Calu3 (cell line): ENCODE measurements at regions not wholly inside any gene's neighbourhood (a gene's known extent, or its start where the extent isn't known, plus 50 kb on each side); places are given as distances from the start of the nearest gene placed in this dataset.

ENCODE experiments used
- BruUV-seq: library from RNA; stranded (reverse); fragments of 400-500 nt; replicated peaks from 2 replicates; lab custom pipeline; 2021; lab: Mats Ljungman, UMichigan
- CTCF ChIA-PET: fragments of 300-600 bp; sonication (Branson Sonifier 250); formaldehyde crosslinking; loops from one replicate; lab custom pipeline; 2022; ENCODE audit warnings: antibody characterized with exemption; lab: Charles Lee
- DNase-seq: peaks from one replicate; pipeline ENCODE4 v3.0.0; 2022
- H3K27ac Mint-ChIP-seq: one replicate; pipeline ENCODE4 v1.8.0; 2022; ENCODE audit warnings: mixed read lengths; ENCODE audit not compliant: unreplicated experiment
- H3K27me3 Mint-ChIP-seq: one replicate; pipeline ENCODE4 v1.8.0; 2022; ENCODE audit warnings: mixed read lengths; ENCODE audit not compliant: unreplicated experiment
- H3K36me3 Mint-ChIP-seq: one replicate; pipeline ENCODE4 v1.8.0; 2022; ENCODE audit warnings: mild to moderate bottlenecking, moderate library complexity, mixed read lengths; ENCODE audit not compliant: insufficient read depth, unreplicated experiment
- H3K4me1 Mint-ChIP-seq: one replicate; pipeline ENCODE4 v1.8.0; 2022; ENCODE audit warnings: mild to moderate bottlenecking, low read depth, mixed read lengths; ENCODE audit not compliant: unreplicated experiment
- H3K4me3 Mint-ChIP-seq: one replicate; pipeline ENCODE4 v1.8.0; 2022; ENCODE audit warnings: mild to moderate bottlenecking, low read depth, moderate library complexity, mixed read lengths; ENCODE audit not compliant: unreplicated experiment
- H3K9me3 Mint-ChIP-seq: one replicate; pipeline ENCODE4 v1.8.0; 2022; ENCODE audit warnings: low read depth, mixed read lengths; ENCODE audit not compliant: unreplicated experiment
- intact Hi-C: fragments of 100-400 bp; cut with micrococcal nuclease; formaldehyde crosslinking; loops from one replicate; pipeline ENCODE4 v1.10.0; 2022; ENCODE audit not compliant: unreplicated experiment
- TF ChIP-seq, protein P1 (sequence below): fragments of 200-600 bp; IDR thresholded peaks from one replicate; pipeline ENCODE4 v1.8.0; 2022; ENCODE audit warnings: antibody characterized with exemption; ENCODE audit not compliant: unreplicated experiment

DNA sequence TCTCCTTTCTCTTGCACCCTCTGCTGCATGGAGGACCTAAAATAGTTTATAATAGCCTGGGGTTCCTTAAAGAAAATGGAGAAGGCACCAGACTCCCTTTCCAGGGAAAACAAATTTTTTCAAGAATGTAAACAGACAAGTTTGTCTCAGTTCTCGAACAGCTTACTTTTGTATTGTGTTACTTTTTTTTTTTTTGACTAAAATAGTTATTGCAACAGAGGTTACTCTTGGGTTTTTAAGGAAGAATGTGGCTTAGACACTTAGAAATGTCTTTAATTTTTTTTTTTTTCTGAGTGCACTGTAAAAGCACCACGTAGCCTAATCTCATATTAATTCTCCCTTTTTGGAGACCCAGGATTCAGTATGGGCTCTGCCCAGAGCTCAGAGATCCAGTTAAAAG lies 148.7 kb upstream of the CARMIL1 start:
- BruUV-seq, result no TSS peak
- Mint-ChIP-seq H3K9me3 (peaks cover 12% of the 10 kb centered on the region), H3K4me1 (no peaks in the 10 kb centered on the region), H3K36me3 (no peaks in the 10 kb centered on the region), H3K27ac (no peak overlapping the region), H3K4me3 (no peak overlapping the region), H3K27me3 (no peaks in the 10 kb centered on the region)
- intact Hi-C loops, result no loop called here
- TF ChIP-seq, protein P1, sequence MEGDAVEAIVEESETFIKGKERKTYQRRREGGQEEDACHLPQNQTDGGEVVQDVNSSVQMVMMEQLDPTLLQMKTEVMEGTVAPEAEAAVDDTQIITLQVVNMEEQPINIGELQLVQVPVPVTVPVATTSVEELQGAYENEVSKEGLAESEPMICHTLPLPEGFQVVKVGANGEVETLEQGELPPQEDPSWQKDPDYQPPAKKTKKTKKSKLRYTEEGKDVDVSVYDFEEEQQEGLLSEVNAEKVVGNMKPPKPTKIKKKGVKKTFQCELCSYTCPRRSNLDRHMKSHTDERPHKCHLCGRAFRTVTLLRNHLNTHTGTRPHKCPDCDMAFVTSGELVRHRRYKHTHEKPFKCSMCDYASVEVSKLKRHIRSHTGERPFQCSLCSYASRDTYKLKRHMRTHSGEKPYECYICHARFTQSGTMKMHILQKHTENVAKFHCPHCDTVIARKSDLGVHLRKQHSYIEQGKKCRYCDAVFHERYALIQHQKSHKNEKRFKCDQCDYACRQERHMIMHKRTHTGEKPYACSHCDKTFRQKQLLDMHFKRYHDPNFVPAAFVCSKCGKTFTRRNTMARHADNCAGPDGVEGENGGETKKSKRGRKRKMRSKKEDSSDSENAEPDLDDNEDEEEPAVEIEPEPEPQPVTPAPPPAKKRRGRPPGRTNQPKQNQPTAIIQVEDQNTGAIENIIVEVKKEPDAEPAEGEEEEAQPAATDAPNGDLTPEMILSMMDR, result no peak
- no peak for DNase-seq
- CTCF ChIA-PET, result interaction anchor here (0.6 to 1.3 kb wide), 4 partner anchors 8 to 89 kb away, joined by 3 to 4 read pairs (median 3); no protein-coding TSS in a partner anchor

DNA sequence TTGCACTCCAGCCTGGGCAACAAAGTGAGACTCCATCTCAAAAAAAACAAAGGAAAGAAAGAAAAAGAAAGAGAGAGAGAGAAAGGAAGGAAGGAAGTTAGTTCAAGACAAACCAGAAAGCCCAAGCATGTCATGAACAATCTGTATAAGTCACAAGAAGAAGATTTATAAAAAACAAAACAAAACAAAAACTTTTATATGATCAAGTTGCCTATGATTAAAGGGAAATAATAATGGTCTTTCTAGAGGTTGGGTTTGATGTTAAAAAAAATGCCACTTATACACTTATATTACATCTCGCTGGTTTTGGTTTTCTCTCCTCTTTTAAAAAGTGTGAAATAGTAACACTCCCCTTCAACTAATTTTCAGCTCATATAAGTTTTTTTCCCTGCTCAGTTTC lies 146.2 kb upstream of the CARMIL1 start:
- H3K4me1 Mint-ChIP-seq, result peaks cover 8% of the 10 kb centered on the region
- CTCF ChIA-PET, result interaction anchor here (0.6 kb wide), 1 partner anchor 64 kb away, joined by 3 read pairs; no protein-coding TSS in a partner anchor

GRCh38 chr6:25133568-25133967 lies 145.6 kb upstream of the CARMIL1 start:
- no peak for DNase-seq
- BruUV-seq, result no TSS peak
- peaks cover 14% of the 10 kb centered on the region for H3K4me1 Mint-ChIP-seq
- CTCF ChIA-PET, result no interaction called here
- TF ChIP-seq, protein P1, result no peak
- H3K4me3 Mint-ChIP-seq, result no peak overlapping the region
- peaks cover 3% of the 10 kb centered on the region for H3K36me3 Mint-ChIP-seq
- H3K9me3 Mint-ChIP-seq, result peaks cover 7% of the 10 kb centered on the region
- H3K27me3 Mint-ChIP-seq, result no peaks in the 10 kb centered on the region
- no peak overlapping the region for H3K27ac Mint-ChIP-seq
- intact Hi-C loops, result no loop called here

More for the DNA sequence above, 146.2 kb upstream of the CARMIL1 start:
- Mint-ChIP-seq H3K27ac (no peak overlapping the region), H3K36me3 (no peaks in the 10 kb centered on the region), H3K9me3 (peaks cover 7% of the 10 kb centered on the region), H3K27me3 (no peaks in the 10 kb centered on the region), H3K4me3 (no peak overlapping the region)
- TF ChIP-seq, protein P1, result no peak
- no peak for DNase-seq
- intact Hi-C loops, result no loop called here
- no TSS peak for BruUV-seq

DNA sequence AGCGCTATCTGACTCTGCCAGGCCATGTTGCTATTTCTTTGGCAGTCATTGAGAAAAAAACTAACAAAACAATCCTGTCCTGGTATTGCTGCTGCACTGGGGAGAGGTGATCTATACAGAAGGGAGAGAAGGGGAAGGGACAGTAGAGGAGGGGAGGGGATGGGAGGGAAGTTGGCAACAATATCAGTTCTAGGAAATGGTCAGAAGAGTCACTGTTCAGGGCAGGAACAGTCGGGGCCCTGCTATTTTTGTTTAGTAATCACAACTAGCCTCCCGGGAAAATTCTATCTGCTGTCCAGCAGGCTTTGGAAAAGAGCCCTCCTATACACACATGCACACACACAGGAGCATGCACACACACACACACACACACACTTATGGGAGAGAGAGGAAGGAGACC lies 142.3 kb upstream of the CARMIL1 start:
- no peak overlapping the region for H3K4me3 Mint-ChIP-seq
- H3K27me3 Mint-ChIP-seq, result no peaks in the 10 kb centered on the region
- peaks cover 5% of the 10 kb centered on the region for H3K36me3 Mint-ChIP-seq
- H3K9me3 Mint-ChIP-seq, result peaks cover 6% of the 10 kb centered on the region
- intact Hi-C loops, result no loop called here
- TF ChIP-seq, protein P1, result no peak
- BruUV-seq, result no TSS peak
- CTCF ChIA-PET, result no interaction called here
- H3K27ac Mint-ChIP-seq, result no peak overlapping the region
- H3K4me1 Mint-ChIP-seq, result peaks cover 20% of the 10 kb centered on the region
- no peak for DNase-seq
